ENCODE measurements at regions not wholly inside any gene's neighbourhood (a gene's known extent, or its start where the extent isn't known, plus 50 kb on each side); places are given as distances from the start of the nearest gene placed in this dataset.

DNA sequence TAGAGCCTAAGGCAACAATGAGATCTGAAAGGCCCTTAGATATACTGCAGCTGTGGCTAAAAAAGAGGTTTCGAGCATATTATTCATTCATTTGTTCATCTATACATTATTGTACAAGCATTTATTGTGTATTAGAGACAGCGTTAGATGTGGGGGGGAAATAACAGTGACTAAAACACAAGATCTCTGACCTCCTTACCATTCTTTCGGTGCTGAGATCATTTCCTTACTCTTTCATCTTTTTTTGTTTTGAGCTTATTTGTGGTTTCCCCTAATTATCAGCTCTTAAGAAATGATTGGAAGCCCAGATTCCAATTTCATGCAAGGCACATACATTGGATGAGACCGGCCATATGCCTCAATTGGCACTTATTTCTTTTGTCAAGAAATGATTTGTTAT, 113.2 kb downstream of the SEC61B start:
- DNase-seq = no peak

DNA sequence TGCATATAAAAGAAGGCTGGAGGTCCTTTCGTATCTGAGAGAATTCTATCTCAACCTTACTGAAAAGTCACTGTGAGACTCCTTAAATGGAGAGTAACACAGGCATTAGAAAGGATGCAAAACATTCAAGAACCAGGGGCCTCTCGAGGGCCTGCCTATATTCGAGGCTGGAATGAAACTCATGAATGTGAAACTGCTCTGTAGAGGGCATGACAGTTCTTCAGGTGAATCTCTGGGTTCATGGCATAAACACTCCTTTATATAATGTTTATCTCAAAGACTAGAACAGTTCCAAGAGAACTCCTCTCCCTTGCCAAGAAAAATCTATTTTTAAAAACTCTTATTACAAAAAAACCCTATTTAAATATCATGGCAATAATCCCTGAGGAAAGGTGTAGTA, 113.9 kb downstream of the SEC61B start:
- DNase-seq = no peak

DNA sequence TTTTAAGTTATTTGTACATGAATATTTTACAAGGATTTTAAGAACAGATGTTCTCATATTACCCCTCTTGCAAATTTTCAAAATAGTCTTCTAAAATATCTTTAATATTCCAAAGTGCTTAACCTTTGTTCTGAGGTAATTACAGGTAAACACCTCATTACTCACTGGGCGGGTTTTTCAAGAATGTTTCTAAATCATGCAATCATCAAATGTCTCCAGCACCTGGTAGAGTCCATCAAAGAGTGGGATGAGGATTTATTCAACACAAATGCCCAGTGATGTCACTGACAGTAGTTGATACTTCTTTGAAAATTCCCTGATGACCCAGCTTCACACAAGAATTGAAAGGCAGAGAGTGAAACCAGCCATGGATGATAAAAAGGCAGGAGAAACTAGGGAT, 114.4 kb downstream of the SEC61B start:
- DNase-seq = no peak

DNA sequence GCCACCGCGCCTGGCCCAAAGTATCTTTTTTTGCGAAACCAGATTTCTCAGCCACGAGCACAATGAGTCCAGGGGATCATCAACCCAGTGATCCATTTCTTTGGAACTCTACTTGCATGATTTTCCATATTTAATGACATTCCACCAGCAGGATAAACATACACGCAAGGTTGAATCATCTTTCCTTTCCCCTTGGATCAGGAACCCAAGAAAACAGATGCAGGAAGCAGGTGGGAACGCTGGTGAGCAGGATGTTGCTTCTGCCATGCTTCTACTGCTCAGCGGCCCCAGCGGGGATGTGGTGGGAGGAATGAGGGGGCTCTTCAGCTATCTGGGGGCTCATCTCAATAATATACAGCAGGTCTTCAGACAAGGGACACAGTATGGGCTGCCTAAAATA, 118.2 kb downstream of the SEC61B start:
- no peak for DNase-seq

DNA sequence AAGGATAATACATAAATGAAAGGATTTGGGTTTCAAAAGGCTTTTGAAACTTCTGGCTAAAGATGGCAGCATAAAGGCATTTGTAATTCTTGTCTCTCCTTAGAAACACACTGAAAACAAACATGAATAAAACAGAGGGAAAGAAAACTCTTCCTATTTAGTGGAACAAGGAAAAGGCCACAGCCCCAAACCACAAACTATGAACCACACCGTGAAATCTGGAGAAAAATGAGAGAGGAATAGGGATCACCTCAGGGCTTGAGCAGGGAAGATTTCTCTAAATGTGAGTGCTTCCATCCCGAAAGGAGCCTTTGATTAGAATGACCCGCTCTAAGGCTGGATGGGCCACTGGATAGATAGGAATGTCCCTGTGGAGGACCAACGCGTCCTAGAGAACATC, 119.6 kb downstream of the SEC61B start:
- no peak for DNase-seq

DNA sequence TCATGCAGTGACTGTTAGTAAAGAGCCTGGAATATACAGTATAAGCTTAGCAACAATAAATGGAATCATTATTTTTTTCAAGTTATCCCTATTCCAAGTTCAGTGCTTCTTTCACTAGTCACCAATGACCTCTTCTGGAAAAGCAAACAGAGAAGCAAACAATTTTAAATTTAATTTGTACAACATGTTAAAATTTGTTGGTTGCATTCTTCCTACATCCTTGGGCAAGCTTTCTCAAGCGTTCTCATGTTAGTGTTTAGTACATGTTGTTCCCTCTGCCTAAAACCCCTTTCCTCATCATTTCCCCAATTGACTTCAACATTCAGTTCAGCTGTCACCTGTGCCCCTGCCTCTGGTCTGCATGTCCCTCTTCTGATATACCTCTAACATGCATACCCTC, 123.4 kb downstream of the SEC61B start:
- DNase-seq = no peak

DNA sequence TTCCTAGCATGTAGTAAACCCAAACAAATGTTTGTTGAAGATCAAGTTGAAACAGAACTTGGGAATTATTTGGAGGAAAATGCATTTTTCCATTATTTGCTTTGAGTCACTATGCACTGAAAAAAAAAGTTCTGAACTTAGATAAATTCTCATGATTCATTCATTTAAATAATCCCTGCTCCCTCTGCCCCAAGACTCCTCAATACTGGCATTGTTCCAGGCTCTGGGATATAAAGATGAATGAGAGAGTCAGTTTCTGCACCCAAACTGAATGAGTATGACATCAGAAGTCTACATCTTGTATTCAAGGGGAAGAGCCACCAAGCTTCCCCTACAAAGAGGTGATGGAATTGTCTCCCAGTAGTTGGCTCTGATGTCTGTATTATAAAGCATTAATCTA, 123.9 kb downstream of the SEC61B start:
- no peak for DNase-seq

DNA sequence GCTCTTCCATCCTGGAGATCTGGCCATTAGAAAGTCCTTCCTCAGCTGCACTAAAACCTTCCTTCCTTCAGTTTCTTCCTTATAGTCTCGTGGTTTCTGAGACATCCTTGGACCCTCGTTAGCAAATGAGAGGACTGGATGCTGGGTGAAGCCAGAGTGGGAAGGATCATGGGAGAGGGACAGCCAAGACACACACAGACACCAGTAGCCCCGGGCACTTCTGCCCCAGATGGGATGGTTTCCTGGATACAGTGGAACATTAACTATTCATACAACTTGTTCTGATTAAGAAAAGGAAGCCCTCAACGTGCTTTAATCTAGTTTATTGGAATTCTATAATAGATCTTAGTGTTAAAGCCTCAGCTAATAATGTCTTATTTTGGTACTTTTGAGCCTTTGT, 125.5 kb downstream of the SEC61B start:
- DNase-seq = no peak

DNA sequence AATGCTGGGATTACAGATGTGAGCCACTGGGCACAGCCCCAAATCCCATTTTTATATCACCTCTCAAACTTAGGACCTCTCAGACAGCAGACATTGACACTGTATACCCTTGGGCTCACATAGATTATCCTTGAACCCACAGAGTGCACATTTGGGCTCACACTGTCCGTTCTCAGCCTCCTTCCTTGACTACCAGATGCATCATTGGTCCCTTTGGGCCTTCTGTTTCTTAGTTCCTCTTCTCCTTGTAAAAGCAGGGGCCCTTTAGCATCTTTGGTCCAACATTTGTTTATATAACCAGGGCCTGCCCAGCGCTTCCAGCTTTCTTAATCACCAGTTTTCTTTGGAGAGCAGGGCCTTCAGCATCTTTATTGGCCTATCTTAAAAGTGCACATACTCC, 126.2 kb downstream of the SEC61B start:
- no peak for DNase-seq

DNA sequence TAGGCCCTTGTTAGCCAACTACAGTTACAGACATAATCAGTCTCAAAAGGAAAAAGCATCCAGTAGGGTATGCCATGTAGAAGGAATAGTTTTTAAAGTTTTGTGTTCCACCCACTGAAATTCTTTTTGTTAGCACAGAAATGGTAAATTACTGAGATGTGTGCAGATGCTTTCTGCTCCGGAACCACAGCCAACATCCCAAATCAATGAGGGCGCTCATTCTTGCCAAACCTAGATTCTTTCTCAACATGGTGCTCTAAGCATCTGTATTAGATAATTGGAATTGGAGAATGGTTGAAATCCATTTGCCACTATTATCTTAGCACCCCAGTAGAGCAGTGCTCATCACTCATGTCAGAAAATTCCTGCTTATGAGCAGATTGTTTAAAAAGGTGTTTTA, 127.8 kb downstream of the SEC61B start:
- no peak for DNase-seq

DNA sequence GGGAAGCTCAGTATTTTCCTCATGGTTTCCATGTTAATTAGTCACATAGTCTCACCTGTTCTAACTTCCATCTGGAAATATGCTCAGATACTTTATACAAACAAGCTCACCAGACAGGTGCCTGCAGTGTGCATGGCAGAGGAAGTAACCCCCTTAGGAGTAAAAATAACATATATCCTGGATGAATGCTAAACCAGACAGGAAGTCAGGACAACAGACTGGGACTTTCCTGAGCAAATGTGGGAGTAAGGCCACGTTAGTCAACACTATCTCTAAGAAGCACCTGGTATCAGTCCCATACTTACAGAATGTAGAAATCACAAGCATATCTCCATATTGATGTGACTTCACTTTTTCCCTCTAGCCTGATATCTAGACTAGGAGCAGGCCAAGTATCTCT, 128.4 kb downstream of the SEC61B start:
- DNase-seq = no peak

DNA sequence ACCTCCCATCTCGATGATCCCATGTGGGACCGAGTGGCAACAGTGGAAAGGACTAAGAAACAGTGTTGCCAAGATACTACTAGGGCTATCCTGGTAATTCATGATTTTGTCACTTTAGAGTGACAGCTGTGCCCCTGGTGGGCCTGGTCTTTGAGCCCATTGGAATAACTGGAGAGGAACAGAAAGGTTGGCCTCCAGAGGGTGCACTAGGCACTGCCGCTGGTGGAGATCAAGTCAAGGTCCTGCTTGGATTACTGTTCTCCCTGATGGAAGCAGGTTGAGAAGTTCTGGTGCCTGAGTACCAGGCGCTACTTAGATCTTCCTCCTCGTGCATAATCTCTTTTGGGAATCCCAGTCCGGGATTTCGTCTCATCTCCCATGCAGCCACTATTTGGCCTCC, 129.6 kb downstream of the SEC61B start:
- DNase-seq = no peak

DNA sequence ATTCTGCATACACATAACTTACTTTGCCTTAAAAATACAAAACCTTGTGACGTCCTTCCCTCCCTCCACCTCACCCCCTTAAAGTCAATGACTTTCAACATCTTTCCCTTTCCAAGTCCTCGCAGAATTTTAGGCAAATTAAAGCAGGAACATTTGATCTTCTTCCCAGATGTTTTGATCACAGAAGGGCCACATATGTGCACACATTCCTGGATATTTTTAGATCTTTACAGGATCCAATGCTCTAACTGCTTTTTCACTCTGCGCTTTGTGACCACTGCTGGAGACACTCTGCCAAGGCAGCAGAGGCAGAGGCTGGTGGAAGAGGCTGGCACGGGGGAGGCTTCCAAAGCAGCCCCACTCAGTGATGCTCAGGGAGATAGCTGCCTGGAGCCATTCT, 130.7 kb downstream of the SEC61B start:
- DNase-seq = no peak

DNA sequence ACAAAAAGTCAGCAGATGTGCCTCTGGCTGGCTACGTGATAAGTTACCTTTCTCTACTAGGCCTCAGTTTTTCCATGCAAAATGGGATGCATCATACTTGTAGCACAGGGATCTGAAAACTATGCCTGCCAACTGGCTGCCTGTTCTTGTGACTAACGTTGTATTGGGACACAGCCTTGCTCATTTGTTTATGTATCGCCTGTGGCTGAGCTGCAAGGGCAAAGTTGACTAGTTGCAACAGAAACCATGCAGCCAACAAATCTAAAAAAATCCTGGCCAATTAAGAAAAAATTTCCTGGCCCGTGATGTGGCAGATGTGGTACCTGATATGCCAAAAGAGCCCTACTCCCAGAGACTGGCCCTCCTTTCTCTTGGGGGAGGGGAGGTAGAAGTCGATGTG, 131.3 kb downstream of the SEC61B start:
- DNase-seq = no peak

DNA sequence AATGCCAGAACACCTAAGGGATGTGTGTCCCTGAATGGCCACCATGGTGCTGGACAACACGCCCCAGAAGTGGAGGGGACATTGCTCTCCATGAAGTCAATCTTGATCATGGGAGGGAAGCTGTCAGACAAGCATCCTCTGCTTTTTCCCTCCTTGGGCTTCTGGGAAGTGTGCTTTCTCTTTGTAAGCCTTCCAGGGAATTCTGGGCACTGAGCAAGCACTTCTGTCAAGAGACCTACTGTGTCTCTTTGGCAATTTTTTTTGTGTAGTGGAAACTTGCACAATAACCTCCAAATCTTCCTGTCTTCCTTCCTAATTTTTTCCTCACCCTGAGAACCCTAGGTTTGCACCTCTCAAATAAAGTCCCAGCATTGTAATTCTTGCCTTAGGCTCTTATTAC, 132.0 kb downstream of the SEC61B start:
- no peak for DNase-seq

DNA sequence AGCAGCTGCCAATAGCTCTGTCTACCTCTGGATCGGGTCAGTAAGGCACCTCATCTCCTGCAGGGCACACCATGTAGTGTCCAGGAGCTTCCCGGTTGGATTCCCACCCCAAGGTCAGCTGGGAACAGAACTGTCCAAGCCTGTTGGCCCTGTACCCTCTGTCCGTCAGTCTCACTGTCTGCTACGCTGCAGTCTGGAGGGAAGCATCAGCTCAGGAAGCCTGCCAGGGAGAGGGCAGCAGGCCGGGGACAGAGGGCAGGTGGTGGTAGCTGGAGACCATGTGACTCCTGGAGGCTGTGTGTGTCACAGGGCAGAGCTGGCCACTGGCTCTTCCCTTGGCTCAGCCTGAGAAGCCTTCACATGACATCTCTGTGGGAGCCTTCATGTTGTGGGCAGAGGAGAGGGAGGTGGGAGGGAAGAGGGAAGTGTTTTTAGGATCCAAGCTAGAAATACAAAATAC, 134.5 kb downstream of the SEC61B start:
- DNase-seq = no peak

DNA sequence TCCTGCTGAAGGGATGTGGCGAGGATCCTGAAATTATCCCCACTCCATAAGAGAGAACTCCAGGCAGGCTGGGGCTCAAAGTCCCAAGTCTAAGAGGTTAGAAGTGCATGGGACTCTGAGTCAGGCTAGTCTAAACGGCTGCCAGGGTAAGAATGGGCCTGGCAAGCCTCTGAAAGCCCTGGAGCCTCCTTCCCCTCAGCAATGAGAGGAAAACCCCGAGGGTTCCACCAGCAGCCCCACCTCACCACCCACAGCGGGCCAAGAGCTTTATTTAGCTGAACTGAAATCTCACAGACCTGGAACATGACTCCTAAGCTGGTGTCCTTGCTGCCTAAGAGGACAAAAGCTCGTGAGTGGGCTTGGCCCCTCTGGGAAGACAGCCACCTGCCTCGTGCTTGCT, 135.5 kb downstream of the SEC61B start:
- no peak for DNase-seq

DNA sequence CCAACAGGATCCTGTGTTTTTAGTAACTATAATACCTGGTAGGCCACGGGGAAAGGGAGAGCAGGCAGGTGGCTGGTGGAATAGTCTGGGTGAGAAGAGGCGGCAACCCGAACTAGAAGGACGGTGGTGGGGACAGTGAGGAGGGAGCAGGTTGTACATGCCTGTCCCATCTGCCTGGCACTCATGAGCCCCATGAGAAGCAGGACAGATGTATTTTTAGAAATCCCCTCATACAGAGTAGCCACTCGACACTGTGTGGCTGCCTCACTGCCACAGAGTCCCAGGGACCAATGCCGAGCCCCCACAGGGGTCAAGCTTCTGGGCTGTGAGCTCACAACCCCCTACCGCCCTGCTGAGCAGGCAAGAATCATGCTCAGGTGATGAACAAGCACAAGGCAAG, 136.6 kb downstream of the SEC61B start:
- DNase-seq = no peak

DNA sequence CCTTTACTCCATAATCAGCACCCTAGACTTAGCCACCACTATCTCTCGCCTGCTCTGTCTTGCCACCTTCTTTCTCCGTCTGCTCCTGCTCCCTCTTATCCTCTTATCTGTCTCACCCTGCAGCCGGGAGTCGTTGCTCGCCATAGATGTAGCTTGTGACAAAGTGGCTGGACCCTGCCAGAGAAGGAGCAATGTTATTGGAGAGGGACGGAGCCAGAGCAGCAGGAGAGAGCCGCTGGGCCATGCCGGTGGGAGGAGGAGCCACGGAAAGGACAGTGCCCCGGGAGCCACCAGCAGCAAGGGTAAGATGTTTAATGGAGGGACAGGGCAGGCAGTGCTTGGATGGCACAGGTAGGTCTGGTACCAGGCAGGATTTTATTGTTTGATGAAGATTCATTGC, 137.3 kb downstream of the SEC61B start:
- no peak for DNase-seq

DNA sequence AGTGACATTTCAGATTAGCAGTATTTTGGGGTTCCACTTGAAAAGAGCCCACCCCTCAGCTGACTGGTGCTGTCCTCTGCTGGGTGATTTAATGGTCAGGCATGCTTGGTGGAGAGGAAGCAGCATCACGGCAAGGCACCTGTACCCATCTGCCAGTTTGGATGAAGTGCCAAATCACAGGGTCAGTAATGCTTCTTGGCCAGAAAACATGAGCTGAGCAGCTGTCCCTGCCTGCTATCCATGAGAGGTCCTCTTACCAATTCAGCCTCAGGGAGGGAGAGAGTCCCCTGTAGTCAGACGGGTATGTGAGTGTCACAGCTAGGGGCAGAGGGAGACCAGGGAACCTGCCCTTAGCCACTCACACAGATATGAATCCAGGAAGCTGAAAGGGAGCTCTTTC, 137.9 kb downstream of the SEC61B start:
- no peak for DNase-seq

DNA sequence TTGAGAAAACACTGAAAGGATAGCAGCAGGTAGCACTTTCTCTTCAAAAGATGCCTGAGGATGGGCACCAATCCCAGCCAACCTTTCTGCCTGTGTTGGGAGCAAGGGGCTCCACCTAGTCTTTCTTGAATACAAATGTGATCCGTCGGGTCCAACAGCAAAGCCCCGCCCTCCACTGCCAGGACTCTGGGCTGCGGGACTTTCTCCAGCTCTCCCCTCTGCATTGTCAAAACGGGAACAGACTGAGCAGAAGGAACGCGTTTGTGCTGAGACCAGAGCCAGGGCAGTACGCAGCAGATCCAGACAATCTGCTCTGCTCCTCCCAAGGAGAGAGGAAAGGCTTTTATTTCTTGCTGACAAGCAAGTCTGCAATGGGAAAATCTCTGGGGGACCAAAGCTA, 139.7 kb downstream of the SEC61B start:
- DNase-seq = no peak

DNA sequence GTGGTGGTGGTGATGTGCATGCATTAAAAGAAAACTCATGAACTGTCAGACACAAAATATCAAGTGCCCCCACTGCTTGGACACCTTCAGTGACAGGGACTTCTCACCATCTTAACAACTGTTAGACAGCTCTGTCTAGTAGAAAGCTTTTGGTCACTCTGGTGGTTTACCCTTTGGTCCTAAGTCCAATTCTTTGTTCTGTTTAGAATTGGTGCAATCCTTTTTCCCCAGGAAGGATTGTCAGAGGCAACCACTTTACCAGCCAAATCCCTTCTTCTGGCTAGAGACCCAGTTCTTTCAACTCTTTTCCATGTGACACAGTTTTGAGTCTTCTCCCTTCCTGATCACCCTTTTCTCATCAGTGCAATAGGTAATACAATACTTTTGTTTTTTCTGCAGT, 140.2 kb downstream of the SEC61B start:
- DNase-seq = no peak

DNA sequence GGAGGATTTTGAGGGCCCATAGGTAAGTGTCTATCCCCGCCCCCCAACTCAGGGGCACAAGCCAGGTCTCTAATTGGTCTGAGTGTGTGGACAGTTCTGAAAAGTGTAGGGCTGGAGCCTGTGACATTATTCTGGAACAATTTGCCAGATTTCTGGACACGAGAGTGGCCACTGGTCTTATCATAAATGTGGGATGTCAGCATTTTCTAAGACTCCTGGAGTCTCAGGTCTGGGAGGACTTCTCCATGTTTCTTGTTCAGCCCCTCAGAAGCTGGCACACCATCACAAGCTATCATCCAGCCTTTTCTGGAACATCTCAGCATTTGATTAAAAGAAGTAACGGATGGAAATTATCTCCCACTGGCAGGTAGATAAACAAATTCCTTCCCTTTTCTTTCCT, 141.4 kb downstream of the SEC61B start:
- DNase-seq = no peak

DNA sequence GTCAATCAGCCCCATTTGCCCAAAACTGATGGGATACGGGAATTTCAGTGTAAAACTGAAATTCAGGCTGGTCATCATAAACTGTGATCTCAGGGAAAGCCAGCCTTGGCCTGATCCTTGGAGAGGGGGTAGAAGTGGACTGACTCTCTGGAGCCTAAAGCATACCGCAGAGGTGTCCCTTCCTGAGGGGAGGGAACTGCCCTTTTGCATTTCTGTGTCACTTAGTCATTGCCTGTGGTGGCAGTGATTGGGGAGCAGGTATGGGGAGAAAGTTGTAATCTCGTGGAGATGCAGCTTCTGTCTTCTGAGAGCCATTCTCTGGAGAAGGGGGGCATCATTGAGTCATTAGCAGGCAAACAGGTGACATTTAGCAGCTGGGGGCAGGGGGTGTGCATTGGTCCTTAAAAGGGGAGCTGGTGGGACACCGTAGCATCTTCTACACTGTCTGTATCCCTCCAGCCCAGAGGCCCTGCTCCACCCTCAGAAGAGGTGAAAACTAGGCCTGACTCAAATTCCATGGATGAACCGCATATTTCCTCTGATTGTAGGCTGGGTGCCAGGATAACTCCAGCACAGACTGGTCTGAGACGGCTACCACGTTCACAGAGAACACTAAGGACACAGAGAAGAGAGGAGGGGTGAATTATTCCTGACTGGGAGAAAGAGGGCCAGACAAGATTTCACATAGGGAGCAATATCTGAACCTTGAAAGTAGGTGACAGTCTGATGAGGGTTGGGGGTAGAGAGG, 143.3 kb downstream of the SEC61B start:
- no peak for DNase-seq

DNA sequence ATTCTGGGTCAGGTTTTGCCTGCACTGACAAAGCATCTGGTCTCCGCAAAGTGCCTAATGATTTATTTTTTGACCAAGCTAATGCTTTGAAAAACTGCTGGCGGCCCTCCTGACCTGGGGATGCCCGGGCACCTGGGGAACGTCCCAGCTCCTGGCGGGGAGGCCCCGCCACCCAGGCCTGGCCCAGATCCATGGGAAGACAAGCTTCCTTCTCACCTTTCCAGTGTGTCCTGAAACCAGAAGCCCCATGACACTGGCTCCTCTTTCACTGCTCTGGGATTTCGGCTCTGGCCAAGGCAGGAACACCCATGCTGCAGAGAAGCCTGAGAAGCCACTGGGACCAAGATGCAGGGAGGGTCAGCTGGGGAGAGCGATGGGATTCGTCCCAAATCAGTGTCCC, 144.1 kb downstream of the SEC61B start:
- no peak for DNase-seq

DNA sequence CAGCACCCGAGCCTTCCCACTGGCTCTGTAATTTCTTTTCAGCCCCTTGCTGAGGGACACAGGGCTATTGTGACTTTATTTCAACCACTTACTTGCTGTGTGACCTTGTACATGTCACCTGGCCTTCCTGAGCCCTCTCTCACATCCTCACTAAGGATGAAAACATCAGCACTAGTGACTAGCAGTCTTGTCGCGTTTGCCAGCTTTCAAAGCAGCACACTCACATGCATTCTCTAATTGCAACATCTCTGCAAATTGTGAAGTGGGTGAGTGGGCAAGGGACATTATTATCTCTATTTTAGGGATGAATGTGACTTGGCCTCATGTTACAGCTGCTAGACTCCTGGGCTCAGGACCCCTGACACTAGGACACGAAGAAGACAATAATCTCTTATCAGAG, 144.5 kb downstream of the SEC61B start:
- no peak for DNase-seq

Data from NCI-H1048 (cell line).